ENCODE measurements at regions not wholly inside any gene's neighbourhood (a gene's known extent, or its start where the extent isn't known, plus 50 kb on each side); places are given as distances from the start of the nearest gene placed in this dataset.

DNA sequence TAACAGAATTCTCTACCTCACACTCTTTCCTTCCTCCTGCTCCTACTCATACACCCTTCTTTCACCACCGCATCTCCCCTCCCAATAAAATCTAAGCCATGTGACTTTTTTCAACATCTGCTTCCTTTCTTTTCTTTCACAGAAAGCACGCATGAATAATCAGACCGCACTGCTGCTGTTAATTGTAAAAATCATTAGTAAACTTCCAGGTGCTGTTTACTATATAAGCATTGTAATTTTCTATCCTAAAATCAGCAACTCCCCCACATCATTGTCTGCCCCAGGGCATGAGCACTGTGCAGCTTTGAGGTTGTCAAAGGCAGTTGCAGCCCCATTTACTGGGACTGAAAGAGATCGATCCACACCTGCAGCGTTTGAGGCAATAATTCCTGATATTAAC lies 782.6 kb upstream of the ID2 start:
- no peak overlapping the region for H3K4me3 ChIP-seq (ENCODE audit: low read depth, low read length)
- no peak for DNase-seq (ENCODE audit: low read depth)
- TF ChIP-seq, protein P1, sequence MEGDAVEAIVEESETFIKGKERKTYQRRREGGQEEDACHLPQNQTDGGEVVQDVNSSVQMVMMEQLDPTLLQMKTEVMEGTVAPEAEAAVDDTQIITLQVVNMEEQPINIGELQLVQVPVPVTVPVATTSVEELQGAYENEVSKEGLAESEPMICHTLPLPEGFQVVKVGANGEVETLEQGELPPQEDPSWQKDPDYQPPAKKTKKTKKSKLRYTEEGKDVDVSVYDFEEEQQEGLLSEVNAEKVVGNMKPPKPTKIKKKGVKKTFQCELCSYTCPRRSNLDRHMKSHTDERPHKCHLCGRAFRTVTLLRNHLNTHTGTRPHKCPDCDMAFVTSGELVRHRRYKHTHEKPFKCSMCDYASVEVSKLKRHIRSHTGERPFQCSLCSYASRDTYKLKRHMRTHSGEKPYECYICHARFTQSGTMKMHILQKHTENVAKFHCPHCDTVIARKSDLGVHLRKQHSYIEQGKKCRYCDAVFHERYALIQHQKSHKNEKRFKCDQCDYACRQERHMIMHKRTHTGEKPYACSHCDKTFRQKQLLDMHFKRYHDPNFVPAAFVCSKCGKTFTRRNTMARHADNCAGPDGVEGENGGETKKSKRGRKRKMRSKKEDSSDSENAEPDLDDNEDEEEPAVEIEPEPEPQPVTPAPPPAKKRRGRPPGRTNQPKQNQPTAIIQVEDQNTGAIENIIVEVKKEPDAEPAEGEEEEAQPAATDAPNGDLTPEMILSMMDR (conservative IDR thresholded peaks at IDR 0.05; ENCODE audit: low read depth, low read length): no peak

DNA sequence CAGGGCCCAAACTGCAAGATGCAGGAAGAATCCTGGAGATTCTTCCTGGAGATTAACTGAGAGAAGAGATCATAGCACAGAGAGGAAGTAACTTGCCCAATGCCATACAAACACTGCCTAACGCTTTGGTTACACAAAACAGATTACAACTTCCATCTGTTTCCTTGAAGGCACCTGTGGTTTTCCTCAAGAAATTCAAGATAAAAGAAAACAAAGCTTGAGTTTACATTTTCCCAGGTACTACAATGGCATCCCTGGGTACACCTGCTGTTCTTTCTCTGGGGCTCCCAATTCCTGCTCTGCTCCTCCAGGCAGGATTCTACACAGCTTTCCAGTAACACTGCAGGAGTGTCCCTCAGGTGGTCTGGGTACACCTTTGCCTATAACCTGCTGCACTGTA lies 781.9 kb upstream of the ID2 start:
- TF ChIP-seq, protein P1 (conservative IDR thresholded peaks at IDR 0.05; ENCODE audit: low read depth, low read length): no peak
- H3K4me3 ChIP-seq (ENCODE audit: low read depth, low read length): no peak overlapping the region
- no peak for DNase-seq (ENCODE audit: low read depth)

DNA sequence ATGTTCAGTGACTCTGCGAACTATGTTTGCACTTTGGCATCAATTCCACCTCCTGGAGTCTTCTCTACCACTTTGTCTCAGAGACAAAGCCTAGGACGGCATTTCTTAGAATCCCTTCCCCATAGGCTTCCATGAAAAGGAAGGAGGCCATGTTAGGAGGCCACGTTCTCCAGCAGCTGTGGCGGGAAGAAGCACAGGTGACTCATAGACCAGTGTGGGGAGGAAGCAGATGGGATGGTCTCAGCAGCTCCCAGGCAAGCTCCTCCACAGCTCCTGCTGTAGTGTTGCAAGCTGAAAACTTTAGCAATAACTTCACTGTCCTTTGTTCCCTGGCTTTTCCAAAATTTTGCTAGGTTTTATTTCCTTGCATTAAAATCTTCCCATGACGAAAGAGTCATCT lies 781.3 kb upstream of the ID2 start:
- no peak overlapping the region for H3K4me3 ChIP-seq (ENCODE audit: low read depth, low read length)
- DNase-seq (ENCODE audit: low read depth): no peak
- TF ChIP-seq, protein P1 (conservative IDR thresholded peaks at IDR 0.05; ENCODE audit: low read depth, low read length): no peak

DNA sequence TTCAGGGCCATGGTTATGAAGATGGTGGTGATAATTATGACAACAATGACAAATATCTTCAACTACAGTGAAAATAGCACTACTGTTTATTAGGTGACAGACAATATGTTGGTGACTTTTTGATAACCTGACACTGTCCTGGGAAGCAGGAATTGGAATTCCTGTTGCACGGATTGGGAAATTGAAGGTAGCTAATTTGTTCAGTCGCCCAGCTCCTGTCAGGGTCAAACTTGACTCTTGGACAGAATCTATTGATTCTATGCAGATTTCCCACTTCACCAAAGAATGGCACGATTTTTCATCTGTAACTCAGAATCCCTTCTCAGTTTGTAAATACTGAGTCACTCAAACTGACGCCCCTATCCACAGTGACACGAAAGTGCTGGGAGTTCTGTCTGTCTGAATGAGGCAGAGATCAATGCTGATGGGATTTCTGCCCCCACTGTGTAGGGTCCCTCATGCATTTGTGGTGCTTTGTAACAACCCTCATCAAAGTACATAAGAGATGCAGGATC lies 779.5 kb upstream of the ID2 start:
- DNase-seq (ENCODE audit: low read depth): no peak
- no peak overlapping the region for H3K4me3 ChIP-seq (ENCODE audit: low read depth, low read length)
- TF ChIP-seq, protein P1 (conservative IDR thresholded peaks at IDR 0.05; ENCODE audit: low read depth, low read length): no peak

DNA sequence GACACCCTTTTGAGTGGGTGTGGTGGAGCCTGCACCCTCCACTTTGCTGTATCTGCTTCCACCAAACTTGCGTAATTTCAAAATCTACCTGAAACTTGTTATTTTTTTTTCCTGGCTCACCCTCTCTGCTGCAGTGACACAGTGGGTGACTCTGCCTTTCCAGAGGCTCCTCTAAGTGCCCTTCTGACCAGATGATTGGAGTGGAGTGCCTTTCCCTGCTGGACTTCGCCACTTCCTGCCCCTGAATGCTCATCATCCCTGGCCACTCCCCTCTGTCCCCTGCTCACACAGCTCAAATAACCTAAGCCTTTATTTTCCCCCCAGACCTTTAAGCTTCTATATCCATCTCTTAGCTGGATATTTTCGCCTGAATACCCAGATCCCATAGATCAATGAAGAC lies 777.5 kb upstream of the ID2 start:
- DNase-seq (ENCODE audit: low read depth): no peak
- H3K4me3 ChIP-seq (ENCODE audit: low read depth, low read length): no peak overlapping the region
- TF ChIP-seq, protein P1 (conservative IDR thresholded peaks at IDR 0.05; ENCODE audit: low read depth, low read length): no peak

DNA sequence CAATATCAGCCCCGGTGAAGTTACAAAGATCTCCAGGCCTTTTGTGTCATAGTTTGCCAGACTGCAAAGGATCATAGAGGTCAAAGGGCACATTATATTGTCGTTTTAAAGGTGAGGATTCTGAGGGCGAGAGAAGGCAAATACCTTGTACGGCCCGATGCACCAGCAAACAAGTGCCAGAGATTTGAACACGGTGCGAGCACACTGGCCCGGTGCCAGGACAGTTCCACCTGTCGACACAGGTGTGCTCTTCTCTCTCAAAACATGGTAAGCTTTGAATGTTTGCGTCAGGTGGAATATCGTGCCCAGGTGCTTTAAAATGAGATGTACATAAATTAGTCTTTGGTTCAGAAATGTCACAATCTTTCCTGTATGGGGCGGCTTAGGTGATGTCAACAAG lies 776.1 kb upstream of the ID2 start:
- TF ChIP-seq, protein P1 (conservative IDR thresholded peaks at IDR 0.05; ENCODE audit: low read depth, low read length): no peak
- no peak for DNase-seq (ENCODE audit: low read depth)

DNA sequence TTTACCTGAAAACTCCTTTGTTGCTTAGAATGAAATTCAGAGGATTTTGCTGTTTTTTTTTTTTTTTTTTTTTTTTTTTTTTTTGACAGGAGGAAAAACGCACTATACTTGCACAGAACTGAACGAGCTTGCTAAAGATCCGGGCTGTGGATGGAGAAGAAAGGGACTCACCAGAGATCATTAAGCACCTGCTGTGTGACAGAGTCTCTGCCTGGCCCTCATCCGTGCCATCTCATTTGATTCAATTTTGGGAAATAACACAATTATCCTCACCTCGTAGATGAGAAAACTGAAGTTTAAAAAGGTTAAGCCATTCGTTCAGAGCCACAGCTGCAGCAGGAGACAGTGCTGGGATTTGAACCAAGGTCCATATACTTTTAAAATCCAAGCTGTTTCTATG lies 775.4 kb upstream of the ID2 start:
- DNase-seq (ENCODE audit: low read depth): no peak
- no peak overlapping the region for H3K4me3 ChIP-seq (ENCODE audit: low read depth, low read length)
- TF ChIP-seq, protein P1 (conservative IDR thresholded peaks at IDR 0.05; ENCODE audit: low read depth, low read length): no peak

More for the DNA sequence above, 776.1 kb upstream of the ID2 start:
- H3K4me3 ChIP-seq (ENCODE audit: low read depth, low read length): no peak overlapping the region

Data from epithelial cell of proximal tubule (primary cell).